Keratinocyte (primary cell): ENCODE measurements at regions not wholly inside any gene's neighbourhood (a gene's known extent, or its start where the extent isn't known, plus 50 kb on each side); places are given as distances from the start of the nearest gene placed in this dataset.

ENCODE experiments used
- EZH2 ChIP-seq: IDR thresholded peaks from one replicate; pipeline ENCODE4 v1.6.1; 2012; ENCODE audit warnings: inconsistent platforms, mild to moderate bottlenecking, low read length, moderate library complexity
- TF ChIP-seq, protein P1 (sequence below), 3 experiments: IDR thresholded peaks in 1 of 3; conservative IDR thresholded peaks in 1 of 3; optimal IDR thresholded peaks in 1 of 3; 2 replicates in 2 of 3; 3 replicates in 1 of 3; pipeline versions ENCODE3 to v1.5.1; 2011; ENCODE audit warnings: low read length in 3 of 3, mild to moderate bottlenecking in 3 of 3, moderate library complexity in 2 of 3, control low read depth in 1 of 3, inconsistent platforms in 1 of 3; ENCODE audit not compliant: insufficient read depth in 2 of 3; ENCODE audit errors: extremely low read depth in 1 of 3

DNA sequence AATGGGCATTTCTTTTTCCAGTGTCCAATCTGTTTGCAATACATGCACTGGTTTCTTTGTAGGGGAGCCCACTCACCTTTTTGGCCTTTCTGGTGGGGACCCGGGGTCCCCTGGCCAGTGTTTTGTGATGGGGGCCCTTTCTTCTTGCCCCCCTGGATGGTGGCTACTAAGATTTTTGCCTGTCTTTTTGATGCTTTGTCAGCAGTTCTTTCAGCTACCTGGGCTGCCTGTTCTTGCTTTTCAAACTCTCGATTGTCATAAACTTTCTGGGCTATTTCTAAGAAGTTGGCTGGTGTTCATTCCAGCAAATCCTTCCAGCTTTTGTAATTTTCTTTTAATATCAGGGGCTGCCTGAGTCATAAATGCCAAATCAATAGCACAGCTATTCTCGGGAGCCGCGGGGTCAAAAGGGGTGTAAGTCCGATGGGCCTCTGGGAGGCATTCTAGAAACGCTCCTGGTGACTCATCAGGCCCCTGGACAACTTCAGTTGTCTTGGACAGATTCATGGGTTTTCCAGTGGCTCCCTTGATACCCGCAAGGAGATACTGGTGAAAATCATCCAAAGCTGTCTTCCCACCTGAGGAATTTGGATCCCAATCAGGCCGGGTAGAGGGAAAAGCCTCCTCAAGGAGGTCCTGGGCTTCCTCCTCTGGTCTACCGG lies 79.0 kb downstream of the PRR15 start:
- TF ChIP-seq, protein P1, sequence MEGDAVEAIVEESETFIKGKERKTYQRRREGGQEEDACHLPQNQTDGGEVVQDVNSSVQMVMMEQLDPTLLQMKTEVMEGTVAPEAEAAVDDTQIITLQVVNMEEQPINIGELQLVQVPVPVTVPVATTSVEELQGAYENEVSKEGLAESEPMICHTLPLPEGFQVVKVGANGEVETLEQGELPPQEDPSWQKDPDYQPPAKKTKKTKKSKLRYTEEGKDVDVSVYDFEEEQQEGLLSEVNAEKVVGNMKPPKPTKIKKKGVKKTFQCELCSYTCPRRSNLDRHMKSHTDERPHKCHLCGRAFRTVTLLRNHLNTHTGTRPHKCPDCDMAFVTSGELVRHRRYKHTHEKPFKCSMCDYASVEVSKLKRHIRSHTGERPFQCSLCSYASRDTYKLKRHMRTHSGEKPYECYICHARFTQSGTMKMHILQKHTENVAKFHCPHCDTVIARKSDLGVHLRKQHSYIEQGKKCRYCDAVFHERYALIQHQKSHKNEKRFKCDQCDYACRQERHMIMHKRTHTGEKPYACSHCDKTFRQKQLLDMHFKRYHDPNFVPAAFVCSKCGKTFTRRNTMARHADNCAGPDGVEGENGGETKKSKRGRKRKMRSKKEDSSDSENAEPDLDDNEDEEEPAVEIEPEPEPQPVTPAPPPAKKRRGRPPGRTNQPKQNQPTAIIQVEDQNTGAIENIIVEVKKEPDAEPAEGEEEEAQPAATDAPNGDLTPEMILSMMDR (optimal IDR thresholded peaks at IDR 0.05 in 1 of 3, IDR thresholded peaks at IDR 0.05 in 1 of 3, conservative IDR thresholded peaks at IDR 0.05 in 1 of 3; ENCODE audit: extremely low read depth in 1 of 3, insufficient read depth in 2 of 3, low read length in 3 of 3), result no peak
- TF ChIP-seq EZH2, result no peak
